ENCODE measurements at regions not wholly inside any gene's neighbourhood (a gene's known extent, or its start where the extent isn't known, plus 50 kb on each side); places are given as distances from the start of the nearest gene placed in this dataset.
A peak's percentile ranks its signal among the peaks of the same experiment; 100 is the strongest.

GRCh38 chr4:159445692-159446091 is 342.8 kb downstream of the RAPGEF2 start:
- no peak for DNase-seq

DNA sequence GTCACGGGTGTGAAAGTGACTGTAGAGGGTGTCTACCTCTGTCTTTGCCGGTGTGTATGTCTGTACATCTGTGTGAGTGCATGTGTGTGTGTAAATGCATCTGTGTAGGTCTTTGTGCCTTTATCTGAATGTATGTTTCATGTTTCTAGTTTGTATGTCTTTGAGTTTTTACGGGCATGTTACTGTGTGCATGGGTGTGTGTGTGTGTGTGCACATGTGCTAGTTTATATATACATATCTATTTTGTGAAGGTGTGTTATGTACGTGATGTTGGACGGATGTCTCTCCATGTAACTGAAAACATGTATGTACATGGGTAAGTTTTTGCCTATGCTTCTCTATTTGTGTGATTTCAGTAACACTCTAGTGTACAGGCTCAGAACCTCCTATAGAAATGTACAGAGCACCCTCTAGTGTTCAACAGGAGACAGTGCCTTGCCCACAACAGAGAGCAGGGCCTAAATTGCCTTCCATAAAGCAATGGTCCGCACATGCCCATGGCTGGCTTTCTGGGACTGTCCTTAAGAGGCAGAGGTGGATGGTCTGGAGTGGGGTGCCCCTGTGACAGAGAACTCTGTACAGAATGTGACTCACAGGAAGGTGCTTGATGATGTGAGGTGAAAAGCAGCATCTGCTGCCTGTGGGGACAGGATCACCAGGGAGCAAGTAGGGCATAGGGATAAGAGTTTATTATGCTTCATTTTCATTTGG is 343.5 kb downstream of the RAPGEF2 start:
- peak; percentile 38 to 84 for DNase-seq

GRCh38 chr4:159447296-159447695 is 344.4 kb downstream of the RAPGEF2 start:
- DNase-seq, result no peak

DNA sequence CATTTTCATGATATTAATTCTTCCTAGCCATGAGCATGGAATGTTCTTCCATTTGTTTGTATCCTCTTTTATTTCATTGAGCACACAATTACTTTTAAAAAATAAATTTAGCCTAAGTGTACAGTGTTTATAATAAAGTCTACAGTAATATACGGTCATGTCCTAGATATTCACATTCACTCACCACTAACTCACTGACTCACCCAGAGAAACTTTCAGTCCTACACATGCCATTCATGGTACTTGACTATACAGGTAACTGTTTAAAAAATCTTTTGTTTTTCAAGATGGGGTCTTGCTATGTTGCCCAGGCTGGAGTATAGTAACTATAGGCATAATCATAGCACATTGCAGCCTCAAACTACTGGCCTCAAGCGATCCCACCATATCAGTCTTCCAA is 348.1 kb downstream of the RAPGEF2 start:
- DNase-seq, result no peak

DNA sequence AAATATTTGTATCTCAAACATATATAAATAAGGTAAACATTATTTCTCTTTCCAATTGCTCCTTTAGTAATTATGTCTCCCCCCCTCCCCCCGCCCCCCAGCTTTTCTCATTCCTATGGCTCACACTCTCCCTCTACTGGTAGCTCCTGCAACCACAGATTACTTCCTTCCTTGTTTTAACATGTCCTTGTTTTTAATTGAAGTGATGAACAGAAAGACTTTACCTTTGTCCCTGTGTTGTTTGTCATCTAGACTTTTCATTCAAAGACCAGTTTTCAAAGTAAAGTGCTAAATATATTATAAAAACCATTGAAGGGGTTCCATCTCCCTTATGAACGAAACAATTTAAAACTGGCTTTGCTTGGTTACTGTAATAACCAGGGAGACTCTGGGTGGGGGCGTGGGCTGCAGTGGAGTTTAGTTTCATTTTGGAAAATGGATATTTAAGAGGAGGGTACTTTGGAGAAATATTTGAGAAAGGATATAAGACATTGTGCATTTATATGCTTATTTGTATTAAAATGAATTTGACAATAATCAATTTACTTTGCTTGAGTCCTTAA is 352.9 kb downstream of the RAPGEF2 start:
- peak; percentile 2 to 22 for DNase-seq

DNA sequence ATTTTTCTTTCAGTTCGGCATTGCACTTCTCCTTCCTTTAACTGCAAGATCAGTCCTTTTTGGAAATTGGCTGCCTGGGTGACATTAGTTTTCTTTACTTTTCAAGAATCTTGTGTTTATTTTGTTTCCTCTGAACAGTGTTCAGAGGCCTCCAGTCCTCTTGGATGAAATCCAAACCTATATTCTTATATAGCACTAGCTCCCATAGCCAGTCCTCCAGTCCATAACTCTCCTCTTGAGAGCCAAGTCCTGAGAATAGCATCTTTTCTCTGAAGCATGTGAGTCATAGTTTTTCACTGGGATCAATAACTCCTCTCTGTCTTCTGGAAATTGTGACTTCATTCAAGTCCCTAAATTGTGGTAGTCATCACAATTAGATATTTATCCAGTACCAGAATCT is 357.5 kb downstream of the RAPGEF2 start:
- DNase-seq, result no peak

GRCh38 chr4:159463235-159463634 is 360.4 kb downstream of the RAPGEF2 start:
- DNase-seq, result no peak

GRCh38 chr4:159464302-159464701 is 361.4 kb downstream of the RAPGEF2 start:
- no peak for DNase-seq

- DNase-seq, result no peak
Measured at GRCh38 chr4:159476886-159477285, 374.0 kb downstream of the RAPGEF2 start.

DNA sequence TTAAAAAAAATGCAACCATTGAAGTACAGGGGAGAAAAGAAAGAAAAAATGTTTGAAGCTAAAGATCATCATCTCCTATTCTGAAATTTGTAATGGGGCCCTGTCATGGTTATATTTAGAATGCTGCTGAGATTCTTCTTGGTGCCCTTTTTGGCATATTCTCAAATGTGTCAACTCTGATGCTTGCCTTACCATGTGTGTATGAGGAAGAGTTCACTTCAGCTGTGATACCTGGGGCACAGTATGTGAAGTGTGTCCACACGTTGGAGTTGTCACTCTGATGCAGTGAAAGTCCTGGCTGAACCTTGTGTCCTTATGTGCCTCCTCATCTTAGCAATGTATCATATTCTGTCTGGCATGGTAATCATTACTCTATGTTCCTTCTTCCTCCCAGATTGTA is 377.9 kb downstream of the RAPGEF2 start:
- DNase-seq, result no peak

GRCh38 chr4:159481936-159482335 is 379.1 kb downstream of the RAPGEF2 start:
- DNase-seq, result no peak

DNA sequence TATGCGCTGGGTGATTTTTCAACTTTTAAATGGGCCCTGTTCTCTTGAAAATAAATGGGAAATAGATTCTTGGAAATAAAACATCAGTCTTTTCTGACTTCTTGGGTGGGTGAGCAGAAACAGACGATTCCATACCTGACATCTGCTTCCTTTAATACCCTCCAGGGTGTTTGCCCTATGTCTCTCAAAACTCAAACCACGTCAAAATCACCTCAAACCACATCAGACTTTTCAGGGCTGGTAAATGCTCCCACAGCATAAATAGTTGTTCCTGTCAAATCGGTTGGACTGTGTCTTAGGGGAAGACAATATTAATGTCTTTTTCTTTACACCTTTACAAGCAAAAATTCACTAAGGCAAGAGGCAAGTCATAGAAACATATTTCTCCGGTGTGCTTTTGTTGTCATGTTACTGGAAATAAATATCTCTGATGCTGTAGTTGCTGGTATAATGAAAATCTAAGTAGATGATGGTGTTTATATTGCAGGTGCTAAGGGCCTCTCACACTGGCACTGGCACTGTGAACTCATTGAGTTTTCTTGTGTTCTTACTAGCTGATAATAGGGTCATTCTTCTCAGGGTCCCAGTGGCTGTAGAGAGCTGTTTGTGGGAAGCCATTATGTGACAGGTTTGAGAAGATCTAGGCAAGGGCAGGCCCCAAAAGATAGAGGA is 380.4 kb downstream of the RAPGEF2 start:
- DNase-seq, result no peak

GRCh38 chr4:159483782-159484741 is 381.2 kb downstream of the RAPGEF2 start:
- DNase-seq, result no peak

GRCh38 chr4:159484864-159485263 is 382.0 kb downstream of the RAPGEF2 start:
- no peak for DNase-seq

DNA sequence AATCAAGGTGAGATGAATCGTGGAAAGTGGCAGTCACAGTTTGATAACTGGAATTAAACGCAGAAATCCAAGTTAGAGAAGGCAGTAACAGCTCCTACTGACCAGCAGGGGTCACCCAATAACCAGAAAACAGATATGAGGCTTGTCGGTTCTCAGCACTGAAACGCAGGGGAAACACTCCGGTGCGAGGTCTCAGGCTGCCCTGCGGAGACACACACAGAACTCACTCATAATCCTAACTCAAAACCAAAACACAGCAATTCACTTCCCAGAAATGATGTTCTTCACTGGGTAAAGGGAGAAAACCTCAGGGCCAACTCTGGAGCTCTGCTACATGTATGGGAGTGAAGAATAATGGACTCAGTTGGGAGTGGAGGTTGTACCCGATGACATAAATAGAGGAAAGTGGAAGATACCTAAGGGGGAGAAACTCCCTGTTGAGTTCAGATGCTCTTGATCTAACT is 384.4 kb downstream of the RAPGEF2 start:
- peak; percentile 37 to 70 for DNase-seq

DNA sequence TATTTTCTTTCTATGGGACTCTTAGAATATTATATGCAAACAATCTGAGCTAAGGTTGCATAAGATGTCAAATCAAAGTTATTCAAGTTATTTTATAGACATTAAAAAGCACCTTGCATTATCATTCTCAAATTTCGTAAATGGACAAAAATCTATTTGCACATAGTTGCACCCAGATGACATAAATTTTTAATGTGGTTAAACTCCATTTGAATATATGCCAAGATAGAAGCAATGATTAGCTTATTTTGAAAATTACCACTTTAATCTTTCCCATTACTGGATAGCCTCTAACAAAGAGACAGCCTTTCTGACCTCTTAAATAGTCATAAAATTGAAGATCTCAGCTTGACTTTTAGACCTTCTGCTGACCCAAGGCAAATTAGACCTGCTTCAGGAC is 386.8 kb downstream of the RAPGEF2 start:
- no peak for DNase-seq

DNA sequence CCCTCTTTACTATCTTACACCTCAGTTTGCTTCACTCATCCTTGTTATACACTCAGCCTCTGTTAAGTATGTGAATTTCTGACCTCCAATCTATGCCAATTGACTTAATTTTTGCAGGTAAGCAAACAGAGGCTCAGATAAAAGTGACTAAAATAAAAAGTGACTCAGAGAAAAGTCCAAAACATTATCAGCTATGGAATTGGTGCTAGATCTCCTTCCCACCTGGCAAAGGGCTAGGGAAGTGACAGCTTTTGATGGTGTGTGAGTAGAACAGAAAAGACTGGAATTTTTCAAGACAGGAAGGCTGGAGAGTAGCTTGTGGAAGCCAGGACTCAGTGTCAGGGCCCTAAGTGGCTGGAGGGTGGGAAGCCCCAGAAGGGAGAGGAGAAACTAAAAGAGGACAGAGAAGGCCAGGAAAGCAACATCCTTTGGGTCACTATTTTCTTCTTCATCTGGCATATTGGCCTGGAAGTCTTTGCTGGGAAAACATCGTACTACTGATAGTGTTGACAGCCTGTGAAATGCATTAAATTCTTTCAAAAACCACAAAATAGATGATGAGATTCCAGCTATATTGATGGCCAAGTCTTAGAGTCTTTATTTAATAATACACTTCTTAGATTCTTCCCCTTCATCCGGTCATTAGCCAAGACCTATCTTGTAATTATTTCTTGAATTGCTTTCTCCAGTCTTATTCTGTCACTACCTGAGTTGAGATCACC is 392.8 kb downstream of the RAPGEF2 start:
- DNase-seq, result no peak

DNA sequence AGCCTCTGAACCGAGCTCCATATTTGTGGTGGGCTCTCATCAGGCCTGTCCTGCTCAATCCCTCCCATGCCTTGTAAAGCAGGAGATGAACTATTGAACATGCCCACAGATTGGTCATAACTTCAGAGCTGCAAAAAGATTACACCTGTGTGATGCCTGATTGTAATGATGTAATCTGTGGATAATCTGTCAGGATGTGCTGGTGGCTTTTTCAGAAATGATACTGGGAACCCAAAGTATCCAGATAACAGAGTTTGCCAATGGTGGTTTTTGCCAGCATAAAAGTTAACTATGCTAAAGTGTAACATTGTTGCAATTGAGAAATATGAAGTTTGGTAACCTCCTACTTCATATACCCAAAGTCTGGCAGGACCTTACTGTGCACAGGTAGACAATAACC is 393.4 kb downstream of the RAPGEF2 start:
- DNase-seq, result no peak

GRCh38 chr4:159497936-159498335 is 395.1 kb downstream of the RAPGEF2 start:
- DNase-seq, result no peak

DNA sequence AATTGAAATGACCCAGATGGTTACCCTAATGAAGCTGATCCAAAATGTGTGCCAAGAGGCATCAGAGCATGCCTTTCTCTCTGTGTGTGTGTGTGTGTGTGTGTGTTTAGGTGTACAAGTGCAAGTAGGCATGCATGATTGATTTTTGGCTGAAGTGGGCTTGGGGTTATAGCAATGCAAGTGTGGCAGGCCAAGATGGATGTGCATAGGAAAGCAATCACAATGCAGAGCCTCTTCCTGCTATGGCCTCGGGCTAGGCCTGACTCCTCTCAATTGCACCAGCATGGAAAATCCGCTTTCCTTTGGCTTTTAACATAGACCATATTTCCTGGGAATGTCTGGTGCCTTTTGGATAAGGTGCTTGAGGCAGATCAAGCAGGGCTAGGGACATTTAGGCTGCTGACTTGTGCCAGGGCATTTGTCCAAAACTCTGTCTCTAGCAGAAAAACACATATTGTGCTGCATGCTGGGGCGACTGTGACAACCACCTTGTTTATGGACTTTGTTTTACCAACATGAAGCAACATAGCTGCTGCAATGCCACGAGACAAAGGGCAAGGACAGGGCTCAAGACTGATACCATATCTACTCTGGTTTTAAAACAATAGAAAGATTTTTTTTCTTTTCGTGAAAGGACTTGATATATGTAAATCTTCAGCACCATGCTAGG is 395.7 kb downstream of the RAPGEF2 start:
- no peak for DNase-seq

DNA sequence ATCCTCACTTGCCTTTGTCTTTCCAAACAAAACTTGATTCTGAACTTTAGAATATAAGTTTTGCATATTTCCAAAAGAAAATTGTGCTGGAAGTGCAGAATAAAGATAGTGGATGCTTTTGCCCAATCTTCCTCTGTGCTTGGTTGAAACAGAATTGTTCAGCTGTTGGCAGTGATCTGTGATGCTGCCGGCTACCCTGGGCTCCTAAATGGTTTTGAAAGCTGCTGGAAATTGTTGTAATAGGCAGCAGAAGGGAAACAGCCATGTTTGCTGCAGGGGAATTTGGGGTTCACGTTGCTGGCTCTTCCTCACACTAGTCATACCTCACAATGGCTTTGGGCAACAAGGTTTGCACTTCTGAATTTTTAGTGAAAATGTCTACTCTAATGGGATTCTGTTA is 398.0 kb downstream of the RAPGEF2 start:
- no peak for DNase-seq

Data from hippocampal formation (tissue), 2 donors.